WTC11 (cell line): ENCODE measurements at regions not wholly inside any gene's neighbourhood (a gene's known extent, or its start where the extent isn't known, plus 50 kb on each side); places are given as distances from the start of the nearest gene placed in this dataset.

Experiments used
- ATAC-seq: fragments of 200-7000 bp; cut with Tn5 transposase; 2 replicates; pipeline ENCODE4 v1.10.0; 2021; ENCODE audit warnings: mild to moderate bottlenecking, moderate library complexity
- CTCF ChIA-PET: fragments of 300-600 bp; sonication (Branson Sonifier 250); formaldehyde crosslinking; loops from one replicate; lab custom pipeline; 2021; ENCODE audit warnings: antibody characterized with exemption; lab: Charles Lee
- POLR2A ChIA-PET: fragments of 350-600 bp; sonication (Branson Sonifier 250); formaldehyde crosslinking; loops from one replicate; lab custom pipeline; 2021; ENCODE audit warnings: antibody characterized with exemption; lab: Charles Lee
- DNase-seq: peaks from one replicate; pipeline ENCODE4 v3.0.0; 2021; ENCODE audit warnings: low spot score
- H3K27ac Mint-ChIP-seq: 2 replicates; pipeline ENCODE4 v1.8.0; 2021; ENCODE audit warnings: mixed read lengths
- H3K27me3 Mint-ChIP-seq: 2 replicates; pipeline ENCODE4 v1.8.0; 2021; ENCODE audit warnings: low read depth, mild to moderate bottlenecking, moderate library complexity, mixed read lengths
- H3K36me3 Mint-ChIP-seq: 2 replicates; pipeline ENCODE4 v1.8.0; 2021; ENCODE audit warnings: mixed read lengths
- H3K4me1 Mint-ChIP-seq: 2 replicates; pipeline ENCODE4 v1.8.0; 2022; ENCODE audit warnings: mixed read lengths
- H3K4me3 Mint-ChIP-seq: 2 replicates; pipeline ENCODE4 v1.8.0; 2021; ENCODE audit warnings: mild to moderate bottlenecking, moderate library complexity, mixed read lengths
- H3K9me3 Mint-ChIP-seq: 2 replicates; pipeline ENCODE4 v1.8.0; 2021; ENCODE audit warnings: mixed read lengths
- ATF2 ChIP-seq: sonication (generic); formaldehyde crosslinking; IDR thresholded peaks from 2 replicates; pipeline ENCODE4 v1.8.1; 2022; ENCODE audit warnings: low read depth, missing genetic modification reagents, borderline replicate concordance
- E2F5 ChIP-seq: sonication (generic); formaldehyde crosslinking; IDR thresholded peaks from 2 replicates; pipeline ENCODE4 v1.8.1; 2022; ENCODE audit warnings: mild to moderate bottlenecking, moderate library complexity, missing genetic modification reagents
- ETV6 ChIP-seq: sonication (generic); formaldehyde crosslinking; IDR thresholded peaks from 2 replicates; pipeline ENCODE4 v1.8.1; 2022; ENCODE audit warnings: mild to moderate bottlenecking, missing genetic modification reagents
- FOXK1 ChIP-seq: sonication (generic); formaldehyde crosslinking; IDR thresholded peaks from 2 replicates; pipeline ENCODE4 v1.8.0; 2022; ENCODE audit warnings: mild to moderate bottlenecking, moderate library complexity, missing genetic modification reagents
- JUN ChIP-seq: sonication (generic); formaldehyde crosslinking; IDR thresholded peaks from 2 replicates; pipeline ENCODE4 v1.8.0; 2023; ENCODE audit warnings: mild to moderate bottlenecking, missing genetic modification reagents
- KAT7 ChIP-seq: sonication (generic); formaldehyde crosslinking; IDR thresholded peaks from 2 replicates; pipeline ENCODE4 v1.8.1; 2023; ENCODE audit warnings: missing genetic modification reagents, mild to moderate bottlenecking, borderline replicate concordance
- PREB ChIP-seq: sonication (generic); formaldehyde crosslinking; IDR thresholded peaks from 2 replicates; pipeline ENCODE4 v1.8.1; 2022; ENCODE audit warnings: mild to moderate bottlenecking, missing genetic modification reagents, moderate library complexity, borderline replicate concordance
- RELA ChIP-seq: sonication (generic); formaldehyde crosslinking; IDR thresholded peaks from 2 replicates; pipeline ENCODE4 v1.8.1; 2022; ENCODE audit warnings: missing genetic modification reagents, mild to moderate bottlenecking, borderline replicate concordance
- SOX15 ChIP-seq: fragments of 250-450 bp; sonication (Bioruptor Pico); IDR thresholded peaks from 2 replicates; pipeline ENCODE4 v1.9.0; 2021; ENCODE audit warnings: mild to moderate bottlenecking
- STAT6 ChIP-seq: sonication (generic); formaldehyde crosslinking; conservative IDR thresholded peaks from 2 replicates; pipeline ENCODE4 v1.8.1; 2023; ENCODE audit warnings: mild to moderate bottlenecking, low read depth, missing genetic modification reagents, moderate library complexity
- TEAD1 ChIP-seq: sonication (generic); formaldehyde crosslinking; IDR thresholded peaks from 2 replicates; pipeline ENCODE4 v1.8.0; 2022; ENCODE audit warnings: mild to moderate bottlenecking, missing genetic modification reagents
- ZBTB43 ChIP-seq: sonication (generic); formaldehyde crosslinking; IDR thresholded peaks from 2 replicates; pipeline ENCODE4 v1.8.1; 2023; ENCODE audit warnings: mild to moderate bottlenecking, missing genetic modification reagents
- ZNF232 ChIP-seq: sonication (generic); formaldehyde crosslinking; IDR thresholded peaks from 2 replicates; pipeline ENCODE4 v1.8.0; 2022; ENCODE audit warnings: mild to moderate bottlenecking, missing genetic modification reagents
- ZNF425 ChIP-seq: fragments of 250-450 bp; sonication (Bioruptor Pico); conservative IDR thresholded peaks from 2 replicates; pipeline ENCODE4 v1.9.0; 2021; ENCODE audit warnings: mild to moderate bottlenecking
- TF ChIP-seq, protein P1 (sequence below): sonication (generic); formaldehyde crosslinking; IDR thresholded peaks from 2 replicates; pipeline ENCODE4 v1.8.0; 2022; ENCODE audit warnings: mild to moderate bottlenecking, missing genetic modification reagents
- TF ChIP-seq, protein P2 (sequence below): sonication (generic); formaldehyde crosslinking; IDR thresholded peaks from 2 replicates; pipeline ENCODE4 v1.8.1; 2022; ENCODE audit warnings: missing genetic modification reagents, borderline replicate concordance
- TF ChIP-seq, protein P3 (sequence below): sonication (generic); formaldehyde crosslinking; IDR thresholded peaks from 2 replicates; pipeline ENCODE4 v1.8.1; 2023; ENCODE audit warnings: mild to moderate bottlenecking, missing genetic modification reagents, moderate library complexity
- TF ChIP-seq, protein P4 (sequence below): sonication (generic); formaldehyde crosslinking; IDR thresholded peaks from 2 replicates; pipeline ENCODE4 v1.8.1; 2023; ENCODE audit warnings: mild to moderate bottlenecking, missing genetic modification reagents

- ChIA-PET CTCF (no interaction called here), POLR2A (no interaction called here)
- TF ChIP-seq E2F5: no peak
- no peak for TF ChIP-seq ZNF232 (CRISPR knock-in tag)
- no peak for TF ChIP-seq PREB (CRISPR knock-in tag)
- no peak for TF ChIP-seq ZBTB43 (CRISPR knock-in tag)
- TF ChIP-seq, protein P1, sequence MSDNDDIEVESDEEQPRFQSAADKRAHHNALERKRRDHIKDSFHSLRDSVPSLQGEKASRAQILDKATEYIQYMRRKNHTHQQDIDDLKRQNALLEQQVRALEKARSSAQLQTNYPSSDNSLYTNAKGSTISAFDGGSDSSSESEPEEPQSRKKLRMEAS (CRISPR knock-in tag): no peak
- TF ChIP-seq ZNF425 (CRISPR knock-in tag): no peak
- TF ChIP-seq, protein P2, sequence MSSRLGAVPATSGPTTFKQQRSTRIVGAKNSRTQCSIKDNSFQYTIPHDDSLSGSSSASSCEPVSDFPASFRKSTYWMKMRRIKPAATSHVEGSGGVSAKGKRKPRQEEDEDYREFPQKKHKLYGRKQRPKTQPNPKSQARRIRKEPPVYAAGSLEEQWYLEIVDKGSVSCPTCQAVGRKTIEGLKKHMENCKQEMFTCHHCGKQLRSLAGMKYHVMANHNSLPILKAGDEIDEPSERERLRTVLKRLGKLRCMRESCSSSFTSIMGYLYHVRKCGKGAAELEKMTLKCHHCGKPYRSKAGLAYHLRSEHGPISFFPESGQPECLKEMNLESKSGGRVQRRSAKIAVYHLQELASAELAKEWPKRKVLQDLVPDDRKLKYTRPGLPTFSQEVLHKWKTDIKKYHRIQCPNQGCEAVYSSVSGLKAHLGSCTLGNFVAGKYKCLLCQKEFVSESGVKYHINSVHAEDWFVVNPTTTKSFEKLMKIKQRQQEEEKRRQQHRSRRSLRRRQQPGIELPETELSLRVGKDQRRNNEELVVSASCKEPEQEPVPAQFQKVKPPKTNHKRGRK: no peak
- no peak for TF ChIP-seq TEAD1 (CRISPR knock-in tag)
- H3K36me3 Mint-ChIP-seq: no peaks in the 10 kb centered on the region
- H3K27ac Mint-ChIP-seq: no peak overlapping the region
- DNase-seq: no peak
- no peak for ATAC-seq
- H3K4me1 Mint-ChIP-seq: no peaks in the 10 kb centered on the region
- H3K4me3 Mint-ChIP-seq: no peak overlapping the region
- H3K9me3 Mint-ChIP-seq: peaks cover 6% of the 10 kb centered on the region
- no peaks in the 10 kb centered on the region; the same call in 1 of the 2 replicates for H3K27me3 Mint-ChIP-seq
Measured at GRCh38 chr6:18963439-18963838, 576.3 kb downstream of the RNF144B start.

GRCh38 chr6:18973251-18973650, 586.1 kb downstream of the RNF144B start:
- TF ChIP-seq JUN (CRISPR knock-in tag): no peak
- TF ChIP-seq KAT7 (CRISPR knock-in tag): no peak
- TF ChIP-seq RELA (CRISPR knock-in tag): no peak
- TF ChIP-seq ATF2: no peak
- TF ChIP-seq STAT6: no peak
- TF ChIP-seq, protein P3, sequence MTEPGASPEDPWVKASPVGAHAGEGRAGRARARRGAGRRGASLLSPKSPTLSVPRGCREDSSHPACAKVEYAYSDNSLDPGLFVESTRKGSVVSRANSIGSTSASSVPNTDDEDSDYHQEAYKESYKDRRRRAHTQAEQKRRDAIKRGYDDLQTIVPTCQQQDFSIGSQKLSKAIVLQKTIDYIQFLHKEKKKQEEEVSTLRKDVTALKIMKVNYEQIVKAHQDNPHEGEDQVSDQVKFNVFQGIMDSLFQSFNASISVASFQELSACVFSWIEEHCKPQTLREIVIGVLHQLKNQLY (CRISPR knock-in tag): no peak
- TF ChIP-seq, protein P4, sequence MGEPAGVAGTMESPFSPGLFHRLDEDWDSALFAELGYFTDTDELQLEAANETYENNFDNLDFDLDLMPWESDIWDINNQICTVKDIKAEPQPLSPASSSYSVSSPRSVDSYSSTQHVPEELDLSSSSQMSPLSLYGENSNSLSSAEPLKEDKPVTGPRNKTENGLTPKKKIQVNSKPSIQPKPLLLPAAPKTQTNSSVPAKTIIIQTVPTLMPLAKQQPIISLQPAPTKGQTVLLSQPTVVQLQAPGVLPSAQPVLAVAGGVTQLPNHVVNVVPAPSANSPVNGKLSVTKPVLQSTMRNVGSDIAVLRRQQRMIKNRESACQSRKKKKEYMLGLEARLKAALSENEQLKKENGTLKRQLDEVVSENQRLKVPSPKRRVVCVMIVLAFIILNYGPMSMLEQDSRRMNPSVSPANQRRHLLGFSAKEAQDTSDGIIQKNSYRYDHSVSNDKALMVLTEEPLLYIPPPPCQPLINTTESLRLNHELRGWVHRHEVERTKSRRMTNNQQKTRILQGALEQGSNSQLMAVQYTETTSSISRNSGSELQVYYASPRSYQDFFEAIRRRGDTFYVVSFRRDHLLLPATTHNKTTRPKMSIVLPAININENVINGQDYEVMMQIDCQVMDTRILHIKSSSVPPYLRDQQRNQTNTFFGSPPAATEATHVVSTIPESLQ (CRISPR knock-in tag): no peak
- no peak for TF ChIP-seq ETV6
- TF ChIP-seq SOX15 (CRISPR knock-in tag): no peak
- TF ChIP-seq FOXK1 (CRISPR knock-in tag): no peak
- DNase-seq: no peak
- POLR2A ChIA-PET: no interaction called here
- Mint-ChIP-seq H3K4me3 (no peak overlapping the region), H3K36me3 (no peaks in the 10 kb centered on the region), H3K9me3 (no peaks in the 10 kb centered on the region), H3K27me3 (no peaks in the 10 kb centered on the region; the same call in 1 of the 2 replicates), H3K4me1 (peaks cover 5% of the 10 kb centered on the region; the same call in 1 of the 2 replicates), H3K27ac (no peak overlapping the region)
- no peak for ATAC-seq
- CTCF ChIA-PET: interaction anchor here (1.4 kb wide), 1 partner anchor 16 kb away, joined by 3 read pairs; no protein-coding TSS in a partner anchor
